Small intestine (tissue), 7 donors: ENCODE measurements at regions not wholly inside any gene's neighbourhood (a gene's known extent, or its start where the extent isn't known, plus 50 kb on each side); places are given as distances from the start of the nearest gene placed in this dataset.

ENCODE experiments used
- DNase-seq, 2 donors: peaks; one replicate each; pipeline versions ENCODE4 v3.0.0 to v3.0.0-alpha.2; 2013
- FAIRE-seq: peaks from 2 replicates; lab custom pipeline; 2012; peaks lifted over from hg19 to GRCh38; lab: Jason Lieb, UNC
- H3K27ac ChIP-seq, 3 donors: one replicate each; pipeline ENCODE4 v1.5.1; 2013; ENCODE audit warnings: low read length in 2 of 3, mild to moderate bottlenecking in 2 of 3, control low read depth in 1 of 3, inconsistent platforms in 1 of 3, low read depth in 1 of 3, moderate library complexity in 1 of 3
- H3K27me3 ChIP-seq, 3 donors: one replicate each; pipeline ENCODE4 v1.6.1; 2013; ENCODE audit warnings: low read length in 3 of 3, inconsistent platforms in 1 of 3; ENCODE audit not compliant: control insufficient read depth in 3 of 3, insufficient read depth in 3 of 3
- H3K36me3 ChIP-seq, 3 donors: one replicate each; pipeline ENCODE4 v1.6.1; 2013; ENCODE audit warnings: low read length in 3 of 3, inconsistent platforms in 1 of 3, low read depth in 1 of 3, mild to moderate bottlenecking in 1 of 3, moderate library complexity in 1 of 3; ENCODE audit not compliant: control insufficient read depth in 3 of 3, insufficient read depth in 2 of 3
- H3K4me1 ChIP-seq, 3 donors: one replicate each; pipeline ENCODE4 v1.6.1; 2013; ENCODE audit warnings: low read length in 2 of 3, inconsistent platforms in 1 of 3, low read depth in 1 of 3, mild to moderate bottlenecking in 1 of 3, moderate library complexity in 1 of 3; ENCODE audit not compliant: control insufficient read depth in 3 of 3, insufficient read depth in 2 of 3
- H3K4me3 ChIP-seq, 3 donors: one replicate each; pipeline ENCODE4 v1.5.1; 2013; ENCODE audit warnings: low read length in 3 of 3, control low read depth in 1 of 3, inconsistent platforms in 1 of 3, low read depth in 1 of 3, mild to moderate bottlenecking in 1 of 3, moderate library complexity in 1 of 3
- H3K9me3 ChIP-seq, 2 donors: one replicate each; pipeline ENCODE4 v1.6.1; 2013; ENCODE audit warnings: low read depth in 1 of 2, low read length in 1 of 2; ENCODE audit not compliant: control insufficient read depth in 2 of 2, insufficient read depth in 1 of 2
- WGBS, 3 donors: extraction: QIAGEN DNeasy Blood & Tissue Kit; methylation state at CpG; one replicate each; pipeline ENCODE4 v1.1.7; 2013; 5-methylcytosine and 5-hydroxymethylcytosine counted together
- donor health status: healthy with polysubstance abuse.
- donor health status: control.
- donor health status: control.
- donor health status: Bipolar disorder and iron deficiency.
- donor health status: healthy.

GRCh38 chr1:219027146-219027673 is 146.5 kb upstream of the LYPLAL1 start:
- FAIRE-seq = no peak

GRCh38 chr1:219031809-219032208 is 141.9 kb upstream of the LYPLAL1 start:
- peaks cover 0 to 2% of the 10 kb centered on the region in 2 donors for H3K9me3 ChIP-seq
- H3K27me3 ChIP-seq = no peaks in the 10 kb centered on the region
- FAIRE-seq (no peak), DNase-seq (no peak)
- no peaks in the 10 kb centered on the region for H3K4me1 ChIP-seq
- H3K27ac ChIP-seq = no peak overlapping the region
- H3K36me3 ChIP-seq = no peaks in the 10 kb centered on the region
- no peak overlapping the region for H3K4me3 ChIP-seq

More at GRCh38 chr1:219027146-219027673, 146.5 kb upstream of the LYPLAL1 start:
- Histone ChIP-seq H3K27me3 (no peaks in the 10 kb centered on the region), H3K9me3 (peaks cover 0 to 2% of the 10 kb centered on the region in 2 donors), H3K4me1 (no peaks in the 10 kb centered on the region), H3K4me3 (no peak overlapping the region), H3K36me3 (no peaks in the 10 kb centered on the region), H3K27ac (no peak overlapping the region)
- WGBS, 3 donors = 72 to 87% (median 80%) methylated on average over 4 of the region's 4 CpGs
- DNase-seq = no peak

GRCh38 chr1:219038398-219038797 is 135.3 kb upstream of the LYPLAL1 start:
- H3K4me3 ChIP-seq = no peak overlapping the region

GRCh38 chr1:219039017-219039681 is 134.5 kb upstream of the LYPLAL1 start:
- Histone ChIP-seq H3K9me3 (peaks cover 0 to 5% of the 10 kb centered on the region in 2 donors), H3K27me3 (no peaks in the 10 kb centered on the region), H3K4me1 (no peaks in the 10 kb centered on the region), H3K36me3 (no peaks in the 10 kb centered on the region), H3K4me3 (no peak overlapping the region), H3K27ac (no peak overlapping the region)
- DNase-seq (peak in 1 of 2 donors; percentile 39), FAIRE-seq (no peak)
- 66 to 74% (median 70%) methylated on average over 8 of the region's 8 CpGs for WGBS, 3 donors

More at GRCh38 chr1:219038398-219038797, 135.3 kb upstream of the LYPLAL1 start:
- FAIRE-seq = no peak
- H3K36me3 ChIP-seq = no peaks in the 10 kb centered on the region
- no peaks in the 10 kb centered on the region for H3K27me3 ChIP-seq
- 58 to 83% (median 67%) methylated on average over 2 of the region's 2 CpGs for WGBS, 3 donors
- no peak for DNase-seq
- H3K9me3 ChIP-seq = peaks cover 0 to 5% of the 10 kb centered on the region in 2 donors
- H3K27ac ChIP-seq = no peak overlapping the region
- H3K4me1 ChIP-seq = no peaks in the 10 kb centered on the region

GRCh38 chr1:219039682-219040154 is 134.0 kb upstream of the LYPLAL1 start:
- FAIRE-seq (no peak), DNase-seq (peak in 1 of 2 donors; percentile 16)
- WGBS, 3 donors = 44 to 78% (median 61%) methylated on average over 2 of the region's 2 CpGs

GRCh38 chr1:219040291-219040690 is 133.4 kb upstream of the LYPLAL1 start:
- Histone ChIP-seq H3K9me3 (peaks cover 0 to 5% of the 10 kb centered on the region in 2 donors), H3K36me3 (no peaks in the 10 kb centered on the region), H3K4me3 (no peak overlapping the region), H3K4me1 (no peaks in the 10 kb centered on the region), H3K27ac (no peak overlapping the region), H3K27me3 (no peaks in the 10 kb centered on the region)
- DNase-seq (no peak), FAIRE-seq (no peak)
- 57 to 73% (median 60%) methylated on average over 5 of the region's 5 CpGs for WGBS, 3 donors

More at GRCh38 chr1:219039682-219040154, 134.0 kb upstream of the LYPLAL1 start:
- Histone ChIP-seq H3K36me3 (no peaks in the 10 kb centered on the region), H3K27ac (no peak overlapping the region), H3K27me3 (no peaks in the 10 kb centered on the region), H3K4me1 (no peaks in the 10 kb centered on the region), H3K4me3 (no peak overlapping the region), H3K9me3 (peaks cover 0 to 5% of the 10 kb centered on the region in 2 donors)

GRCh38 chr1:219041141-219041540 is 132.5 kb upstream of the LYPLAL1 start:
- H3K4me3 ChIP-seq = no peak overlapping the region
- FAIRE-seq (no peak), DNase-seq (no peak)
- no peaks in the 10 kb centered on the region for H3K4me1 ChIP-seq
- no peaks in the 10 kb centered on the region for H3K27me3 ChIP-seq
- no peaks in the 10 kb centered on the region for H3K36me3 ChIP-seq
- peaks cover 0 to 5% of the 10 kb centered on the region in 2 donors for H3K9me3 ChIP-seq
- no peak overlapping the region for H3K27ac ChIP-seq

GRCh38 chr1:219041818-219042217 is 131.9 kb upstream of the LYPLAL1 start:
- Histone ChIP-seq H3K4me1 (no peaks in the 10 kb centered on the region), H3K4me3 (no peak overlapping the region), H3K9me3 (peaks cover 0 to 5% of the 10 kb centered on the region in 2 donors), H3K36me3 (no peaks in the 10 kb centered on the region), H3K27ac (no peak overlapping the region), H3K27me3 (no peaks in the 10 kb centered on the region)
- DNase-seq = peak in 1 of 2 donors; percentile 16
- 0 to 70% (median 39%) methylated on average over 1 of the region's 1 CpG for WGBS, 3 donors
- no peak for FAIRE-seq
